ENCODE measurements at regions not wholly inside any gene's neighbourhood (a gene's known extent, or its start where the extent isn't known, plus 50 kb on each side); places are given as distances from the start of the nearest gene placed in this dataset.

DNA sequence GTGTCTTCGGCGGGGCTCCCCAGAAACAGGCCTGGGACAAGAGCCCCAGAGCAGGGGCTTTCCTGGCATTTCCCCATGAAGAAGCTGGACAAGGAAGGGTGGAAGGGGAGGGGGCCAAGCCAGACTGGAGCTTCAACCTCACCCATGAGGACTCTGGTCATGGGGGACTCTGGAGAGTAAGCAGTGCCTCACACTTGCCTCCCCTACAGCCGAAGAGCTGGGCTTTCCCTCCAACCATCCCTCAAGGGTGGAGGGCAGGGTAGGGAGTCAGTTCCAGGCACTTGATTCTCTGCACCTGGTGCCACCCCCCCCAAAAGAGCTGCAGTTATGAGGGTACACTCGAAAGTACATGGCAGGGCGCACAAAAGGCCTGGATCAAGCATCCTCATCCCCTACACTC, 246.6 kb downstream of the TFCP2L1 start:
- ChIA-PET POLR2A (no interaction called here), CTCF (interaction anchor here (1.0 to 1.9 kb wide), 3 partner anchors 33 to 46 kb away, joined by 3 to 6 read pairs (median 3); no protein-coding TSS in a partner anchor)
- no peak for DNase-seq (ENCODE audit: extremely low spot score)
- no peak for TF ChIP-seq CTCF (IDR thresholded peaks at IDR 0.05; ENCODE audit: control extremely low read depth, extremely low read depth, low read depth, missing control alignments)

- CTCF ChIA-PET = interaction anchor here (1.0 to 1.9 kb wide), 3 partner anchors 33 to 45 kb away, joined by 3 to 6 read pairs (median 3); no protein-coding TSS in a partner anchor
- no peak for TF ChIP-seq CTCF (IDR thresholded peaks at IDR 0.05; ENCODE audit: control extremely low read depth, extremely low read depth, low read depth, missing control alignments)
- no peak for DNase-seq (ENCODE audit: extremely low spot score)
- POLR2A ChIA-PET = no interaction called here
Observed at GRCh38 chr2:121038891-121039616, 245.9 kb downstream of the TFCP2L1 start.

- no peak for DNase-seq (ENCODE audit: extremely low spot score)
- POLR2A ChIA-PET = no interaction called here
- CTCF ChIA-PET = interaction anchor here (1.4 to 1.9 kb wide), 2 partner anchors 32 to 40 kb away, joined by 3 to 6 read pairs; no protein-coding TSS in a partner anchor
- no peak for TF ChIP-seq CTCF (IDR thresholded peaks at IDR 0.05; ENCODE audit: control extremely low read depth, extremely low read depth, low read depth, missing control alignments)
Observed at GRCh38 chr2:121039679-121040078, 245.3 kb downstream of the TFCP2L1 start.

DNA sequence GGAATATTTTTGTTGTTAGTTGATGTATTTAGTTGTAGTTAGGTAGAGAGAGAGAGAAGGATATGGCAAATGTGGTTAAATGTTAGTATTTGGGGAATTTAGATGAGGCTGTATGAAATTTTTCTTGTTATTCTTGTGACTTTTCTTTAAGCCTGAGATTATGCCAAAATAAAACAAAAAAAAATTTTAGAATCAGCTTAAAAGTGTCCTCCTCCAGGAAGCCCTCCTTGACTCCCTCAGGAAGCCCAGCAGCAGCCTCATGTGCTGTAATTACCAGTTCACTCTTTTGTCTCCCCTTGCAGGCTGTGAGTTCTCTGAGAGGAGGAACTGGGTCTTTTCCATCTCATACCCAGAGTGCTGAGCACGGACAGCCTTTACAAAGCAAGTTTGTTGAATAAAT, 243.5 kb downstream of the TFCP2L1 start:
- POLR2A ChIA-PET = no interaction called here
- TF ChIP-seq CTCF (IDR thresholded peaks at IDR 0.05; ENCODE audit: control extremely low read depth, extremely low read depth, low read depth, missing control alignments) = no peak
- CTCF ChIA-PET = interaction anchor here (1.0 kb wide), 1 partner anchor 39 kb away, joined by 3 read pairs; no protein-coding TSS in a partner anchor
- DNase-seq (ENCODE audit: extremely low spot score) = no peak

GRCh38 chr2:121043061-121043826, 241.8 kb downstream of the TFCP2L1 start:
- ChIA-PET CTCF (no interaction called here), POLR2A (no interaction called here)
- no peak for DNase-seq (ENCODE audit: extremely low spot score)
- no peak for TF ChIP-seq CTCF (IDR thresholded peaks at IDR 0.05; ENCODE audit: control extremely low read depth, extremely low read depth, low read depth, missing control alignments)

DNA sequence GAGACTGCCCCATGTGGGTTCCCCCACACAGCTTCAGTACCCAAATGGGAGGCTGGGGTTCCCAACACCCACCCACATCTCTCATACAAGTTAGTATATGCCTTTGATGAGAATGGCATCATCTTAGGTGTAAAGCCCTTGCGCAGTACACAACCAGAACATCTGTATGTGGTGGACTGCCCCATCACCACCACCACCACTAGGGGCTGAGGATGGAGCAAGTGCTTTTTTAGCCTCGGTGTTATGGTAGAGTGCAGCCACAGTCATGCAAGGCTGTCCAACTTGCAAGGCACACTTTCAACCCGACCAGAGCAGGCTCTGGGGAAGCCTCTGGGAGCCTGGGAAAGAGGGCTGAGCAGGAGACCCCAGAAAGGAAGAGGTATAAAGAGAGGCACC, 241.2 kb downstream of the TFCP2L1 start:
- DNase-seq (ENCODE audit: extremely low spot score) = no peak
- no peak for TF ChIP-seq CTCF (IDR thresholded peaks at IDR 0.05; ENCODE audit: control extremely low read depth, extremely low read depth, low read depth, missing control alignments)
- POLR2A ChIA-PET = no interaction called here
- CTCF ChIA-PET = no interaction called here
